ENCODE measurements at regions not wholly inside any gene's neighbourhood (a gene's known extent, or its start where the extent isn't known, plus 50 kb on each side); places are given as distances from the start of the nearest gene placed in this dataset.

- H3K4me1 ChIP-seq (ENCODE audit: insufficient read depth, low read length) = 0 out of 2 replicates have a peak, but pooled peaks cover 3% of the 10 kb centered on the region
- H2BK5ac ChIP-seq (ENCODE audit: insufficient read length, low read length) = no peak overlapping the region
- H3K4me2 ChIP-seq (ENCODE audit: insufficient read depth, insufficient read length, low read length) = no peak overlapping the region
- H4K20me1 ChIP-seq (ENCODE audit: control insufficient read depth, insufficient read depth, insufficient read length) = no peaks in the 10 kb centered on the region
- peaks cover 2 to 3% of the 10 kb centered on the region in 2 experiments; a peak in 3 of 5 replicates for H3K9me3 Mint-ChIP-seq
- H3K9ac ChIP-seq (ENCODE audit: extremely low read depth, insufficient read length, low read length) = no peak overlapping the region
- H3K23me2 ChIP-seq (ENCODE audit: insufficient read length, low read depth, low read length, poor library complexity, severe bottlenecking) = no peaks in the 10 kb centered on the region
- no peak overlapping the region for H4K8ac ChIP-seq (replicated peaks; ENCODE audit: insufficient read length, low read depth, low read length)
- H3K27ac ChIP-seq (ENCODE audit: insufficient read length, low read depth, low read length) = no peak overlapping the region
- no peak overlapping the region for H3K14ac ChIP-seq (ENCODE audit: insufficient read depth, low read length)
- no CpG with 5 or more reads among the region's 1 CpG for WGBS (ENCODE audit: extremely low coverage, insufficient read length, low lambda C conversion rate)
- H2AFZ ChIP-seq (ENCODE audit: low read length) = no peak overlapping the region
- peaks cover 8% of the 10 kb centered on the region for H3K9me3 ChIP-seq (ENCODE audit: control insufficient read depth, low read depth, low read length)
- TF ChIP-seq CTCF (conservative IDR thresholded peaks at IDR 0.05) = no peak
- no peak overlapping the region for H3T11ph ChIP-seq (ENCODE audit: low read length)
- no peak overlapping the region for H3K4me3 Mint-ChIP-seq
- H3K79me2 ChIP-seq (ENCODE audit: insufficient read depth, low read length) = no peaks in the 10 kb centered on the region
- H4K91ac ChIP-seq (ENCODE audit: insufficient read length, low read depth, low read length) = no peak overlapping the region
- no peak overlapping the region for H2BK20ac ChIP-seq (ENCODE audit: low read depth, low read length, poor library complexity, severe bottlenecking)
- H3K27ac Mint-ChIP-seq = no peak overlapping the region
- H3K18ac ChIP-seq (ENCODE audit: insufficient read length, low read depth, low read length) = no peak overlapping the region
- H3K79me1 ChIP-seq (ENCODE audit: insufficient read depth, low read depth, low read length, poor library complexity, severe bottlenecking) = peaks cover 3% of the 10 kb centered on the region
- no peak overlapping the region for H2AK5ac ChIP-seq (ENCODE audit: insufficient read length, low read length)
- H3K4me1 Mint-ChIP-seq = peaks cover 6 to 15% of the 10 kb centered on the region in 2 experiments
- H3K27me3 Mint-ChIP-seq (ENCODE audit: low read depth) = no peaks in the 10 kb centered on the region
- H3K27me3 ChIP-seq (ENCODE audit: insufficient read depth, low read length) = no peaks in the 10 kb centered on the region
- no peak overlapping the region for H2BK120ac ChIP-seq (ENCODE audit: low read depth, low read length, poor library complexity, severe bottlenecking)
- DNase-seq = no peak
- no peak overlapping the region for H4K5ac ChIP-seq (ENCODE audit: insufficient read length, low read depth, low read length)
- no peak overlapping the region for H3K23ac ChIP-seq (ENCODE audit: insufficient read length, low read depth, low read length)
- peaks cover 17 to 28% (median 24%) of the 10 kb centered on the region in 3 experiments for H3K36me3 Mint-ChIP-seq (ENCODE audit: insufficient read depth in 1 of 3, low read depth in 3 of 3)
- no peak overlapping the region for H2BK12ac ChIP-seq (ENCODE audit: insufficient read length, low read depth, low read length)
- H2BK15ac ChIP-seq (ENCODE audit: low read depth, low read length) = no peak overlapping the region
- H3K4ac ChIP-seq (ENCODE audit: low read depth, low read length) = no peak overlapping the region
- H3K56ac ChIP-seq (ENCODE audit: insufficient read length, low read depth, low read length) = no peak overlapping the region
These were observed 310.9 kb downstream of the PRL start for GRCh38 chr6:21985904-21986303.
